Neural crest cell (in vitro differentiated cells): ENCODE measurements at regions not wholly inside any gene's neighbourhood (a gene's known extent, or its start where the extent isn't known, plus 50 kb on each side); places are given as distances from the start of the nearest gene placed in this dataset.

ENCODE experiments used
- DNase-seq: peaks from one replicate; pipeline ENCODE4 v3.0.0; 2021; ENCODE audit warnings: low read depth, mixed read lengths, low spot score
- H3K27ac Mint-ChIP-seq: one replicate; pipeline ENCODE4 v1.8.0; 2021; ENCODE audit warnings: mild to moderate bottlenecking, mixed read lengths; ENCODE audit not compliant: unreplicated experiment
- H3K27me3 Mint-ChIP-seq: 2 replicates; pipeline ENCODE4 v1.8.0; 2021; ENCODE audit warnings: low read depth, mild to moderate bottlenecking, mixed read lengths
- H3K36me3 Mint-ChIP-seq: 2 replicates; pipeline ENCODE4 v1.8.0; 2021; ENCODE audit warnings: low read depth, mild to moderate bottlenecking, mixed read lengths
- H3K4me1 Mint-ChIP-seq: 2 replicates; pipeline ENCODE4 v1.8.0; 2021; ENCODE audit warnings: mixed read lengths
- H3K4me3 Mint-ChIP-seq: one replicate; pipeline ENCODE4 v1.8.0; 2021; ENCODE audit warnings: mild to moderate bottlenecking, mixed read lengths
- H3K9me3 Mint-ChIP-seq: 2 replicates; pipeline ENCODE4 v1.8.0; 2021; ENCODE audit warnings: mixed read lengths
- TF ChIP-seq, protein P1 (sequence below): fragments of 200-600 bp; sonication (generic); conservative IDR thresholded peaks from 2 replicates; pipeline ENCODE4 v1.5.0; 2021; ENCODE audit warnings: antibody characterized with exemption, mild to moderate bottlenecking

DNA sequence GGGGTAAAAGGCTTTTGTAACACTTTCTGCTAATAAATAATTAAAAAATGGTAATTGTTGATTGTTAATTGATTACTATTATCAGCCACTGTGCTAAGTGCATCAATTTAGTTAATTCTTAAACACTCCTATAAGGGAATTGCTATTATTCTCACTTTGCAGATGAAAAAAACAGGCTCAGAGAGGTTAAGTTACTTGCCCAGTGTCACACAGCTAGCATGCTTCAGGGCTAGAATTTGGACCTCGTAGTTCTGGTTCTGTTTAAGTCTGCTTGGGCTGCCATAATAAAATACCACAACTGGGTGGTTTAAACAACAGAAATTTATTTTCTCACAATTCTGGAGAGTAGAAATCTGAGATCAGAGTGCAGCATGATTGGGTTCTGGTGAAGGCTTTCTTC is 164.8 kb upstream of the TBX18 start:
- H3K4me3 Mint-ChIP-seq: no peak overlapping the region
- H3K27ac Mint-ChIP-seq: no peak overlapping the region
- H3K27me3 Mint-ChIP-seq: peaks cover 29% of the 10 kb centered on the region
- no peaks in the 10 kb centered on the region for H3K9me3 Mint-ChIP-seq
- TF ChIP-seq, protein P1, sequence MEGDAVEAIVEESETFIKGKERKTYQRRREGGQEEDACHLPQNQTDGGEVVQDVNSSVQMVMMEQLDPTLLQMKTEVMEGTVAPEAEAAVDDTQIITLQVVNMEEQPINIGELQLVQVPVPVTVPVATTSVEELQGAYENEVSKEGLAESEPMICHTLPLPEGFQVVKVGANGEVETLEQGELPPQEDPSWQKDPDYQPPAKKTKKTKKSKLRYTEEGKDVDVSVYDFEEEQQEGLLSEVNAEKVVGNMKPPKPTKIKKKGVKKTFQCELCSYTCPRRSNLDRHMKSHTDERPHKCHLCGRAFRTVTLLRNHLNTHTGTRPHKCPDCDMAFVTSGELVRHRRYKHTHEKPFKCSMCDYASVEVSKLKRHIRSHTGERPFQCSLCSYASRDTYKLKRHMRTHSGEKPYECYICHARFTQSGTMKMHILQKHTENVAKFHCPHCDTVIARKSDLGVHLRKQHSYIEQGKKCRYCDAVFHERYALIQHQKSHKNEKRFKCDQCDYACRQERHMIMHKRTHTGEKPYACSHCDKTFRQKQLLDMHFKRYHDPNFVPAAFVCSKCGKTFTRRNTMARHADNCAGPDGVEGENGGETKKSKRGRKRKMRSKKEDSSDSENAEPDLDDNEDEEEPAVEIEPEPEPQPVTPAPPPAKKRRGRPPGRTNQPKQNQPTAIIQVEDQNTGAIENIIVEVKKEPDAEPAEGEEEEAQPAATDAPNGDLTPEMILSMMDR: no peak
- no peak for DNase-seq
- H3K36me3 Mint-ChIP-seq: no peaks in the 10 kb centered on the region
- no peaks in the 10 kb centered on the region for H3K4me1 Mint-ChIP-seq

GRCh38 chr6:84927551-84927950 is 163.2 kb upstream of the TBX18 start:
- Mint-ChIP-seq H3K27ac (no peak overlapping the region), H3K9me3 (no peaks in the 10 kb centered on the region), H3K4me1 (no peaks in the 10 kb centered on the region), H3K36me3 (no peaks in the 10 kb centered on the region), H3K27me3 (peaks cover 35% of the 10 kb centered on the region), H3K4me3 (no peak overlapping the region)
- TF ChIP-seq, protein P1: no peak
- DNase-seq: no peak

DNA sequence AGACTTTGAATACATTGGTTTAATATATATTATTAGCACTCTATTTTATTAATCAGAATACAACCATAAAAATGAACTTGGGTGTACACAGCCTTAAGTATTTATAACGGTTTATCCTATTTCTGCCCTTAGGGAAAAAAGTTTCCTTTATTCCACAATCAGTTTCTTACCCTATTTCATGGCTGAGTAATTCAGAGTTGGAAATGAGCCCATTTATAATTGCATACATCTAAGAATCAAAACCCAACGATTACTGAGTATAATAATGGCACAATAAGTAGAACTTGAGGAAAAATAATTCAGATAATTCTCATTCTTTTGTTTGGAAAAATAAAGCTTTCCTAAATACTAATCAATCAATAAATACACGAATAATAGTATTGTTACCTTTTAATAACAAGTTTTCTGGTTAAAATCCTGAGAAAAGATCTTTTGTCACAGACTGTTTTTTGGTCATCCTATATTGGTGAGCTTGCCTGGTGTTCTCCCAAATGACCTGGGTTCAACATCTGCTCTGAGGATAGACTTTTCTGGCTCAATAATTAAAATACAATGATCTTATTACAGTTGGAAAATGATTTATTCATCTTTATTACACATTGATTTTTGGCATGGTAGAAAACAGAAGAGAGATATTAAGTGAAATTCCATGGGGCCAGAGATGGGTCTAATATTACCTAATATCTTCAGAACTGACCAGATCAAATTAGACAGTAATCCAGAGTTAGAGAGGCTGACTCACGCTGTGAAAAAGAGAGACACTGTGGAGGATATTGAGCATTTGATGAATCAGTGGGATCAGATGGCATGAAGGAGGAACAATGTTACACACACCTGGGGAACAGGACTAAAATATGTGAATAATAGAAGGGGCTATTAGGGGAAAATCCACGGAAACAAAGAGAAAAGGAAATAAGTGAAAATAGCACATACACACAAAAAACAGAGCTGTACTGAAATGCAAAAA is 162.1 kb upstream of the TBX18 start:
- Mint-ChIP-seq H3K4me1 (no peaks in the 10 kb centered on the region), H3K36me3 (no peaks in the 10 kb centered on the region), H3K4me3 (no peak overlapping the region), H3K27me3 (peaks cover 36% of the 10 kb centered on the region), H3K27ac (no peak overlapping the region), H3K9me3 (no peaks in the 10 kb centered on the region)
- TF ChIP-seq, protein P1: no peak
- DNase-seq: no peak

GRCh38 chr6:84921891-84922290 is 157.5 kb upstream of the TBX18 start:
- Mint-ChIP-seq H3K27me3 (peaks cover 36% of the 10 kb centered on the region), H3K36me3 (no peaks in the 10 kb centered on the region), H3K4me3 (no peak overlapping the region), H3K4me1 (no peaks in the 10 kb centered on the region), H3K27ac (no peak overlapping the region), H3K9me3 (no peaks in the 10 kb centered on the region)
- TF ChIP-seq, protein P1: no peak
- DNase-seq: no peak

GRCh38 chr6:84920021-84920420 is 155.6 kb upstream of the TBX18 start:
- TF ChIP-seq, protein P1: no peak
- Mint-ChIP-seq H3K36me3 (no peaks in the 10 kb centered on the region), H3K27ac (no peak overlapping the region), H3K4me1 (no peaks in the 10 kb centered on the region), H3K27me3 (peaks cover 27% of the 10 kb centered on the region), H3K9me3 (no peaks in the 10 kb centered on the region), H3K4me3 (no peak overlapping the region)
- no peak for DNase-seq
